HG03280 (cell line): ENCODE measurements at regions not wholly inside any gene's neighbourhood (a gene's known extent, or its start where the extent isn't known, plus 50 kb on each side); places are given as distances from the start of the nearest gene placed in this dataset.
A peak's percentile ranks its signal among the peaks of the same experiment; 100 is the strongest.
"Not testable (repeated sequence)": the region's sequence is repeated elsewhere in the genome, so short reads cannot be mapped to it uniquely, and the experiment has no call there.

Experiments
- ATAC-seq: cut with Tn5 transposase; IDR thresholded peaks from one replicate; pipeline ENCODE4 v1.9.1; 2021; ENCODE audit warnings: mild to moderate bottlenecking, moderate library complexity; ENCODE audit not compliant: unreplicated experiment

GRCh38 chrX:40418146-40418812 is 162.5 kb upstream of the ATP6AP2 start:
- no peak for ATAC-seq

- no peak for ATAC-seq
These were observed 165.1 kb upstream of the ATP6AP2 start for GRCh38 chrX:40415675-40416074.

GRCh38 chrX:40414335-40414734 is 166.4 kb upstream of the ATP6AP2 start:
- ATAC-seq: no peak

- ATAC-seq: no peak
These were observed 169.2 kb upstream of the ATP6AP2 start for GRCh38 chrX:40411340-40412111.

GRCh38 chrX:40410859-40411258 is 169.9 kb upstream of the ATP6AP2 start:
- ATAC-seq: no peak

- peak; percentile 57 for ATAC-seq
These were observed 174.4 kb upstream of the ATP6AP2 start for GRCh38 chrX:40406330-40406859.

GRCh38 chrX:40405399-40405798 is 175.4 kb upstream of the ATP6AP2 start:
- ATAC-seq: no peak

- no peak for ATAC-seq
These were observed 177.0 kb upstream of the ATP6AP2 start for GRCh38 chrX:40403757-40404156.

- no peak for ATAC-seq
These were observed 177.8 kb upstream of the ATP6AP2 start for GRCh38 chrX:40402831-40403533.

- no peak for ATAC-seq
These were observed 185.7 kb upstream of the ATP6AP2 start for GRCh38 chrX:40395102-40395501.

GRCh38 chrX:40394302-40394701 is 186.5 kb upstream of the ATP6AP2 start:
- no peak for ATAC-seq

- no peak for ATAC-seq
These were observed 188.2 kb upstream of the ATP6AP2 start for GRCh38 chrX:40392599-40392998.

- no peak for ATAC-seq
These were observed 189.1 kb upstream of the ATP6AP2 start for GRCh38 chrX:40391662-40392061.

- no peak for ATAC-seq
These were observed 191.2 kb upstream of the ATP6AP2 start for GRCh38 chrX:40389555-40389954.

- no peak for ATAC-seq
These were observed 192.3 kb upstream of the ATP6AP2 start for GRCh38 chrX:40388441-40388840.

- ATAC-seq: not testable (repeated sequence)
These were observed 192.9 kb upstream of the ATP6AP2 start for GRCh38 chrX:40387869-40388268.

GRCh38 chrX:40387311-40387710 is 193.5 kb upstream of the ATP6AP2 start:
- not testable (repeated sequence) for ATAC-seq

GRCh38 chrX:40385682-40386081 is 195.1 kb upstream of the ATP6AP2 start:
- no peak for ATAC-seq

- ATAC-seq: no peak
These were observed 195.5 kb upstream of the ATP6AP2 start for GRCh38 chrX:40385256-40385655.

GRCh38 chrX:40383969-40384368 is 196.8 kb upstream of the ATP6AP2 start:
- ATAC-seq: no peak

GRCh38 chrX:40383360-40383759 is 197.4 kb upstream of the ATP6AP2 start:
- ATAC-seq: no peak
